Ovary (tissue), 3 donors: ENCODE measurements at regions not wholly inside any gene's neighbourhood (a gene's known extent, or its start where the extent isn't known, plus 50 kb on each side); places are given as distances from the start of the nearest gene placed in this dataset.

Experiments
- EP300 ChIP-seq: sonication (generic); formaldehyde crosslinking; IDR thresholded peaks from one replicate; pipeline ENCODE4 v1.6.1; 2017; ENCODE audit warnings: antibody characterized with exemption
- TF ChIP-seq, protein P1 (sequence below), 3 donors: fragments of 450-650 bp in 2 of 3; fragments of 200-600 bp in 1 of 3; IDR thresholded peaks; one replicate each; pipeline versions ENCODE4 v1.5.1 to v1.8.0; 2016 to 2022; ENCODE audit warnings: antibody characterized with exemption in 3 of 3, mild to moderate bottlenecking in 1 of 3
- donor health status: DM: no; HTN: no; CAD: no.

DNA sequence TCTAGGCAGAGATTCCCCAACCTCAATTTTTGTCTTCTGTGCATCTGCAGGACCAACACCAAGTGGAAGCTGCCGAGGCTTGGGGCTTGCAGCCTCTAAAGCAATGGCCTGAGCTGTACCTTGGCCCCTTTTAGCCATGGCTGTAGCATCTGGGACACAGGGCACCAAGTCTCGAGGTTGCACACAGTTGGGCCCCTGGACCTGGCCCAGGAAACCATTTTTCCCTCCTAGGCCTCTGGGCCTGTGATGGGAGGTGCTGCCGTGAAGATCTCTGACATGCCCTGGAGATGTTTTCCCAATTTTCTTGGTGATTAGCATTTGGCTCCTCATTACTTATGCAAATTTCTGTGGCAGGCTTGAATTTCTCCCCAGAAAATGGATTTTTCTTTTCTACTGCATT lies 105.7 kb upstream of the LDAH start:
- TF ChIP-seq, protein P1, sequence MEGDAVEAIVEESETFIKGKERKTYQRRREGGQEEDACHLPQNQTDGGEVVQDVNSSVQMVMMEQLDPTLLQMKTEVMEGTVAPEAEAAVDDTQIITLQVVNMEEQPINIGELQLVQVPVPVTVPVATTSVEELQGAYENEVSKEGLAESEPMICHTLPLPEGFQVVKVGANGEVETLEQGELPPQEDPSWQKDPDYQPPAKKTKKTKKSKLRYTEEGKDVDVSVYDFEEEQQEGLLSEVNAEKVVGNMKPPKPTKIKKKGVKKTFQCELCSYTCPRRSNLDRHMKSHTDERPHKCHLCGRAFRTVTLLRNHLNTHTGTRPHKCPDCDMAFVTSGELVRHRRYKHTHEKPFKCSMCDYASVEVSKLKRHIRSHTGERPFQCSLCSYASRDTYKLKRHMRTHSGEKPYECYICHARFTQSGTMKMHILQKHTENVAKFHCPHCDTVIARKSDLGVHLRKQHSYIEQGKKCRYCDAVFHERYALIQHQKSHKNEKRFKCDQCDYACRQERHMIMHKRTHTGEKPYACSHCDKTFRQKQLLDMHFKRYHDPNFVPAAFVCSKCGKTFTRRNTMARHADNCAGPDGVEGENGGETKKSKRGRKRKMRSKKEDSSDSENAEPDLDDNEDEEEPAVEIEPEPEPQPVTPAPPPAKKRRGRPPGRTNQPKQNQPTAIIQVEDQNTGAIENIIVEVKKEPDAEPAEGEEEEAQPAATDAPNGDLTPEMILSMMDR (IDR thresholded peaks at IDR 0.05) = no peak
- TF ChIP-seq EP300 = no peak
